ENCODE measurements at regions not wholly inside any gene's neighbourhood (a gene's known extent, or its start where the extent isn't known, plus 50 kb on each side); places are given as distances from the start of the nearest gene placed in this dataset.
A peak's percentile ranks its signal among the peaks of the same experiment; 100 is the strongest.

DNA sequence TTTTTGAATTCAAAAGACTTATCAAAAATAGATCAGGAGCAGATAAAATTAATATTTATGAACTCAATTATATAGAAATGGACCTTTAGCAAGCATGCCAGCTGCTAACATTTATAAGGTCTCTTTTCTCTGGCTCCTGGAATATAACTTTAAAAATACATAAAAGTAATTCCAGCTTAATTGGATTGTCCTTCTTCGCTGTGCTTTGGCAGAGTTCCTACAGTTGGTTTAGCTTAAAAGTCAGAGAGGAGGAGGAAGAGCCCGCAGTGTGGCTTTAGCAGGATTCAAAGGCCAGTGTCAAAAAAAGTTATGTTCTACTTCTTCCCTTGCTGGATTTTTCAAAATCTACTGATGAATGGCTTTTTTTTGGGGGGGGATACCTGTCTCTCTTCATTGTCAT lies 1484.9 kb upstream of the TMEM132C start:
- DNase-seq (ENCODE audit: unreplicated experiment): no peak
- Mint-ChIP-seq H3K27me3 (ENCODE audit: insufficient read depth, unreplicated experiment) (peaks cover 28% of the 10 kb centered on the region), H3K27ac (ENCODE audit: low read depth, unreplicated experiment) (no peak overlapping the region), H3K4me3 (ENCODE audit: unreplicated experiment) (no peak overlapping the region), H3K9me3 (ENCODE audit: unreplicated experiment) (no peaks in the 10 kb centered on the region), H3K4me1 (ENCODE audit: insufficient read depth, unreplicated experiment) (no peaks in the 10 kb centered on the region), H3K36me3 (ENCODE audit: insufficient read depth, unreplicated experiment) (no peaks in the 10 kb centered on the region)
- BruUV-seq (replicated peaks): no TSS peak
- TF ChIP-seq, protein P1, sequence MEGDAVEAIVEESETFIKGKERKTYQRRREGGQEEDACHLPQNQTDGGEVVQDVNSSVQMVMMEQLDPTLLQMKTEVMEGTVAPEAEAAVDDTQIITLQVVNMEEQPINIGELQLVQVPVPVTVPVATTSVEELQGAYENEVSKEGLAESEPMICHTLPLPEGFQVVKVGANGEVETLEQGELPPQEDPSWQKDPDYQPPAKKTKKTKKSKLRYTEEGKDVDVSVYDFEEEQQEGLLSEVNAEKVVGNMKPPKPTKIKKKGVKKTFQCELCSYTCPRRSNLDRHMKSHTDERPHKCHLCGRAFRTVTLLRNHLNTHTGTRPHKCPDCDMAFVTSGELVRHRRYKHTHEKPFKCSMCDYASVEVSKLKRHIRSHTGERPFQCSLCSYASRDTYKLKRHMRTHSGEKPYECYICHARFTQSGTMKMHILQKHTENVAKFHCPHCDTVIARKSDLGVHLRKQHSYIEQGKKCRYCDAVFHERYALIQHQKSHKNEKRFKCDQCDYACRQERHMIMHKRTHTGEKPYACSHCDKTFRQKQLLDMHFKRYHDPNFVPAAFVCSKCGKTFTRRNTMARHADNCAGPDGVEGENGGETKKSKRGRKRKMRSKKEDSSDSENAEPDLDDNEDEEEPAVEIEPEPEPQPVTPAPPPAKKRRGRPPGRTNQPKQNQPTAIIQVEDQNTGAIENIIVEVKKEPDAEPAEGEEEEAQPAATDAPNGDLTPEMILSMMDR (IDR thresholded peaks at IDR 0.05; ENCODE audit: unreplicated experiment): no peak
- ChIA-PET POLR2A (no interaction called here), CTCF (interaction anchor here (0.6 to 3.8 kb wide), 6 partner anchors 9 to 709 kb away, joined by 3 to 39 read pairs (median 4); no protein-coding TSS in a partner anchor)
- intact Hi-C loops (cut with micrococcal nuclease): loop anchor here (10.0 kb wide), 1 partner anchor 93 kb away; no protein-coding TSS in a partner anchor

DNA sequence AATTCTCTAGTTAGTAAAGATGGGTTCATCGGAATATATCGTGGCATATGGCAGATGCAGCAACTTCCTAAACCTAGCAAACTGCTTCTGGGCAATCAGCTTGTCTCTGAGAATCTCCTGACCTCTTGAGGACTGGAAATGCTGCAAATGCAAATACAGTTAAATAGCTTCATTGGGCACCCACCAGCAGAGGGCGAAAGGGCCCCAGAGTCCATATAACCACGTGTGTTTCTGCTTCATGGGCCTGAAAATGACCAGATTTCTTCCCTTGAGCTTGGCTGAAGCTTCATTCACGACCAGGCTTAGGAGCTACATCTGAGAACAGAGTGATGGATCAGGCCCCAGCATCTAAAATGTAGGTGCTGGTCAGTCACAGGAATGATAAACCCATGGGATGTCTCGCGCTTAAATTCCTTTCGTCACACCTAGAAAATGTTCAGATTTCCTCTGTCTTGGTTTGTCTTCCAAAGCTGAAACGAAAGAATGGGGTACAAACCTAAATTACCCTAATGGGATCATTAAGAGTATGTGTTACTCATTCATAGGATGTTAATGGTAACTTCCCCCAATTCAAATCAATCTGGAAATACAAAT lies 1482.5 kb upstream of the TMEM132C start:
- ChIA-PET POLR2A (interaction anchor here (0.6 to 1.0 kb wide), 4 partner anchors 91 to 800 kb away, joined by 3 to 5 read pairs (median 4); no protein-coding TSS in a partner anchor), CTCF (interaction anchor here (0.6 to 3.8 kb wide), 34 partner anchors 9 to 884 kb away, joined by 3 to 39 read pairs (median 4); no protein-coding TSS in a partner anchor)
- no peaks in the 10 kb centered on the region for H3K4me1 Mint-ChIP-seq (ENCODE audit: insufficient read depth, unreplicated experiment)
- H3K27ac Mint-ChIP-seq (ENCODE audit: low read depth, unreplicated experiment): no peak overlapping the region
- no peaks in the 10 kb centered on the region for H3K36me3 Mint-ChIP-seq (ENCODE audit: insufficient read depth, unreplicated experiment)
- TF ChIP-seq, protein P1 (IDR thresholded peaks at IDR 0.05; ENCODE audit: unreplicated experiment): peak; percentile 70
- intact Hi-C loops (cut with micrococcal nuclease): loop anchor here (1.0 to 10.0 kb wide), 4 partner anchors 90 to 597 kb away; no protein-coding TSS in a partner anchor
- no TSS peak for BruUV-seq (replicated peaks)
- H3K27me3 Mint-ChIP-seq (ENCODE audit: insufficient read depth, unreplicated experiment): peaks cover 28% of the 10 kb centered on the region
- no peak overlapping the region for H3K4me3 Mint-ChIP-seq (ENCODE audit: unreplicated experiment)
- peak; percentile 64 for DNase-seq (ENCODE audit: unreplicated experiment)
- H3K9me3 Mint-ChIP-seq (ENCODE audit: unreplicated experiment): no peaks in the 10 kb centered on the region

DNA sequence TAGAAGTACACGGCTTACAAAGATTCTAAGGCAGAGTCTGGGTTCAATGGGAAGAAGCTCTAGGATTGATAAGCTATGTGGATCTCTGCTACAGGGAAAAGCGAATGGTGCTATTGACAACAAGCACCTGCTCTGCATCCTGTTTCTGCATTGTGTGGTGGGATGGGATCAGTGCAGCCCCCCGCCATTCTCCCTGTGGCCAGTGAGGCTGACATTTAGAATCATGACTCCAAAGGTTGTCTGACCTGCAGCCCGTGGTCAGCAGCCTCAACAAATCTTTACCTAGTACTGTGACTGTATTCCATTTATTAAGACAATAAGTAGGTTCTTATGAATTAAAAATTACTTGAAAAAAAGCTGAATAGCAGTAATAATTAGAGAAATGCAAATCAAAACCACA lies 1477.0 kb upstream of the TMEM132C start:
- no peak overlapping the region for H3K27ac Mint-ChIP-seq (ENCODE audit: low read depth, unreplicated experiment)
- H3K9me3 Mint-ChIP-seq (ENCODE audit: unreplicated experiment): peaks cover 6% of the 10 kb centered on the region
- intact Hi-C loops (cut with micrococcal nuclease): loop anchor here (10.0 kb wide), 1 partner anchor 85 kb away; no protein-coding TSS in a partner anchor
- H3K36me3 Mint-ChIP-seq (ENCODE audit: insufficient read depth, unreplicated experiment): no peaks in the 10 kb centered on the region
- ChIA-PET CTCF (interaction anchor here (1.3 kb wide), 1 partner anchor 591 kb away, joined by 5 read pairs; no protein-coding TSS in a partner anchor), POLR2A (interaction anchor here (0.6 kb wide), 1 partner anchor 81 kb away, joined by 3 read pairs; no protein-coding TSS in a partner anchor)
- no peaks in the 10 kb centered on the region for H3K4me1 Mint-ChIP-seq (ENCODE audit: insufficient read depth, unreplicated experiment)
- DNase-seq (ENCODE audit: unreplicated experiment): no peak
- BruUV-seq (replicated peaks): no TSS peak
- TF ChIP-seq, protein P1 (IDR thresholded peaks at IDR 0.05; ENCODE audit: unreplicated experiment): no peak
- no peaks in the 10 kb centered on the region for H3K27me3 Mint-ChIP-seq (ENCODE audit: insufficient read depth, unreplicated experiment)
- H3K4me3 Mint-ChIP-seq (ENCODE audit: unreplicated experiment): no peak overlapping the region

DNA sequence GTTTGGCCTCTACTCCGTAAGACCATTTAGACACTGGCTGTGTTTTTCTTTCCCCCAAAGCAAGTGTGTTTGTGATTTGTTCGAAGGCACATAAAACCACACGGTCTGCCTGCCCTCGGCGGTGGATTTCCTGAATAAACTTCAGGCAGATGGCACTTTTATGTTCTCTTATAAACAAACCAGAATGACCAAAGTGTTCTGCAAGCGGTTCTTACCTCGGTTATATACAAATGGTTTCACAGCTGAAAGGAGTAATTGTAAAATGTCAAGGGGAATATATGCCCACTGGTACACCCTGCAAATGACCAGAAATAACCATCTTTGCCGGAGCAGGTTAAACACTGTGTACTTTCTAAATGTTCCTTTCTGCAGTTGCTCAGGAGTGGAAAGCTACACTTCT lies 1475.8 kb upstream of the TMEM132C start:
- DNase-seq (ENCODE audit: unreplicated experiment): no peak
- no peaks in the 10 kb centered on the region for H3K36me3 Mint-ChIP-seq (ENCODE audit: insufficient read depth, unreplicated experiment)
- TF ChIP-seq, protein P1 (IDR thresholded peaks at IDR 0.05; ENCODE audit: unreplicated experiment): no peak
- peaks cover 6% of the 10 kb centered on the region for H3K9me3 Mint-ChIP-seq (ENCODE audit: unreplicated experiment)
- H3K27me3 Mint-ChIP-seq (ENCODE audit: insufficient read depth, unreplicated experiment): no peaks in the 10 kb centered on the region
- no peaks in the 10 kb centered on the region for H3K4me1 Mint-ChIP-seq (ENCODE audit: insufficient read depth, unreplicated experiment)
- H3K27ac Mint-ChIP-seq (ENCODE audit: low read depth, unreplicated experiment): no peak overlapping the region
- ChIA-PET POLR2A (no interaction called here), CTCF (interaction anchor here (1.1 to 1.3 kb wide), 3 partner anchors 13 to 719 kb away, joined by 3 to 5 read pairs (median 3); no protein-coding TSS in a partner anchor)
- no TSS peak for BruUV-seq (replicated peaks)
- intact Hi-C loops (cut with micrococcal nuclease): no loop called here
- no peak overlapping the region for H3K4me3 Mint-ChIP-seq (ENCODE audit: unreplicated experiment)
